Body of pancreas (tissue), 4 donors: ENCODE measurements at regions not wholly inside any gene's neighbourhood (a gene's known extent, or its start where the extent isn't known, plus 50 kb on each side); places are given as distances from the start of the nearest gene placed in this dataset.

ENCODE experiments used
- POLR2A ChIP-seq, 3 donors: fragments of 450-650 bp; IDR thresholded peaks; one replicate each; pipeline ENCODE4 v1.6.1; 2016; ENCODE audit warnings: antibody characterized with exemption in 3 of 3, mild to moderate bottlenecking in 2 of 3
- TF ChIP-seq, protein P1 (sequence below), 7 experiments: fragments of 450-650 bp in 4 of 7; fragments of 200-600 bp in 3 of 7; sonication (generic) in 3 of 7; IDR thresholded peaks; one replicate each; pipeline ENCODE4 v1.5.1; 2016 to 2019; ENCODE audit warnings: antibody characterized with exemption in 7 of 7

DNA sequence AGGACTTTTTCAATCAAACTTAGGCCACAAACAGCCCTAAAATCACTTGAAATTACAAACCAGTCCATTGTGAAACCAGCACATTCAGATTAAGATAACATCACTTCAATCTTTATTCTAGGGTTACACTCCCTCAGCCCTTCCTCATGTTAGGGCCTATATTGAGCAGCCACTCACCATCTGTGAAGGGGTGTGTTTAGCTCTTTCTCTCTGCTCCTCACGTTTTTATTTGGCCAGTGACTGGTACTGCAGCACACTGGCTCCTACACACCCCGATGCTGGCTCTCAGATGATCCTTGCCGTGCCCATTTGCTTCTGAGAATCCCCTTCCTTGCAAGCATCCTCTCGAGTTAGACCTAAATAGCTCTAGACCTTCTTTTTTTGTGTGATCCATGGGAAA, 604.5 kb downstream of the INHBA start:
- TF ChIP-seq, protein P1, sequence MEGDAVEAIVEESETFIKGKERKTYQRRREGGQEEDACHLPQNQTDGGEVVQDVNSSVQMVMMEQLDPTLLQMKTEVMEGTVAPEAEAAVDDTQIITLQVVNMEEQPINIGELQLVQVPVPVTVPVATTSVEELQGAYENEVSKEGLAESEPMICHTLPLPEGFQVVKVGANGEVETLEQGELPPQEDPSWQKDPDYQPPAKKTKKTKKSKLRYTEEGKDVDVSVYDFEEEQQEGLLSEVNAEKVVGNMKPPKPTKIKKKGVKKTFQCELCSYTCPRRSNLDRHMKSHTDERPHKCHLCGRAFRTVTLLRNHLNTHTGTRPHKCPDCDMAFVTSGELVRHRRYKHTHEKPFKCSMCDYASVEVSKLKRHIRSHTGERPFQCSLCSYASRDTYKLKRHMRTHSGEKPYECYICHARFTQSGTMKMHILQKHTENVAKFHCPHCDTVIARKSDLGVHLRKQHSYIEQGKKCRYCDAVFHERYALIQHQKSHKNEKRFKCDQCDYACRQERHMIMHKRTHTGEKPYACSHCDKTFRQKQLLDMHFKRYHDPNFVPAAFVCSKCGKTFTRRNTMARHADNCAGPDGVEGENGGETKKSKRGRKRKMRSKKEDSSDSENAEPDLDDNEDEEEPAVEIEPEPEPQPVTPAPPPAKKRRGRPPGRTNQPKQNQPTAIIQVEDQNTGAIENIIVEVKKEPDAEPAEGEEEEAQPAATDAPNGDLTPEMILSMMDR (IDR thresholded peaks at IDR 0.05), result no peak
- no peak for TF ChIP-seq POLR2A (IDR thresholded peaks at IDR 0.05)
